GM18502 (cell line): ENCODE measurements at regions not wholly inside any gene's neighbourhood (a gene's known extent, or its start where the extent isn't known, plus 50 kb on each side); places are given as distances from the start of the nearest gene placed in this dataset.
A peak's percentile ranks its signal among the peaks of the same experiment; 100 is the strongest.

Experiments used
- ATAC-seq: cut with Tn5 transposase; IDR thresholded peaks from one replicate; pipeline ENCODE4 v1.9.1; 2021; ENCODE audit warnings: mild to moderate bottlenecking; ENCODE audit not compliant: unreplicated experiment, poor library complexity

GRCh38 chr11:19537803-19538453, 174.7 kb upstream of the NAV2 start:
- no peak for ATAC-seq

DNA sequence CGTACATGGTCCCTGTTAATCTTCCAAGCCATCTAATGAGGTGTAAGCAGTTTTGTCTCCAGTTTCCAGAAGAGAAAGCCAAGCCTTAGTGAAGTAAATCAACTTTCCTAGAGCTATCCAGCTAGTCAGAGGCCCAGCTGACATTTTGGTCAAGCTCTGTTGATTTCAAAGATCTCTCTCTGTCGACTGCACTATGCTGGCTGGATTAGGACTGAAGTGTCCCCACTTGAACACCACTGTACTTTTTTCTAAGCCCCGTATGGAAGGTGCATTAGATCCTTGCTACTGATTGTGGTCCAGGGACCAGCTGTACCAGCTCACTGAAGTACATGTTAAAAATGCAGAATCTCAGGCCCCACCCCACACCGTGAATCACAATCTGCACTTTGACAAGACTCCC, 176.5 kb upstream of the NAV2 start:
- ATAC-seq, result no peak

- ATAC-seq, result no peak
These were observed 182.1 kb upstream of the NAV2 start for GRCh38 chr11:19530505-19530904.

DNA sequence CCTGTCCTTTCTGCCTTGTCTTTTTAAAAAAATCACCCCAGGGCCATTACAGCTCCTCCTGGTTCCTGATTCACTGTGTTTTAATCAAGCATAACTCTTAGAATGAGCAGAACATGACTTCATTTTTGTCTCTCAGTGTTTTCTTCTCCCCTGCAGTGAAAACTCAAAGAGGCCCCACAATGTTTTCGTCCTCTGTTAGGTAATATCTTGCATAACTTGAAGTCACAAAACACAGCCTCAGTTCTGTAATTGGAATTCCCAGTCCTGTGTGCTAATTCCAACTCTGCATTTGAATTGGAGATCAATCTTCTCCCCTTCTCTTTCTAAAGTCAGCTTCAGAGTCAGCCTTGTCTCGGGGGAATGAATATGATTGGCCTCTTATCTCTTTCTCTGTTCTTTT, 186.5 kb upstream of the NAV2 start:
- no peak for ATAC-seq

DNA sequence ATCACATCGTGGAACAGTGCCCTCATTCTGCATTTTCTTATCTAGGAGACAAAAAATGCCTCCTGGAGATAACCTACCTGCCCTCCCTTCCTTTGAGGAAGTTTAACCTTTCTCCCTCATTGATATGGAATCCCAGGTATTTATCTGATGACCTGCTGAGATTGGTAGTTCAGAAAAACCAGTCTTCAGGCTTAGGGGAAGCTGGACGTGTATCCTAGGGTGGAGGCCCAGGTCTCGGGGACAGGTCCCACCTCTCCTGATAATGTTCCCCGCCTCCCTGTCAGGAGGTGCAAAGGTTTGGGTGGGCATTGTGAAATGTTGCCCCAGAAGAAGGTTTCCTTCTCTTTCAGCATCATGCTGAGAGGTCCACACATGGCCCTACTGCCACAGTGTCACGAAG, 186.9 kb upstream of the NAV2 start:
- ATAC-seq, result no peak

DNA sequence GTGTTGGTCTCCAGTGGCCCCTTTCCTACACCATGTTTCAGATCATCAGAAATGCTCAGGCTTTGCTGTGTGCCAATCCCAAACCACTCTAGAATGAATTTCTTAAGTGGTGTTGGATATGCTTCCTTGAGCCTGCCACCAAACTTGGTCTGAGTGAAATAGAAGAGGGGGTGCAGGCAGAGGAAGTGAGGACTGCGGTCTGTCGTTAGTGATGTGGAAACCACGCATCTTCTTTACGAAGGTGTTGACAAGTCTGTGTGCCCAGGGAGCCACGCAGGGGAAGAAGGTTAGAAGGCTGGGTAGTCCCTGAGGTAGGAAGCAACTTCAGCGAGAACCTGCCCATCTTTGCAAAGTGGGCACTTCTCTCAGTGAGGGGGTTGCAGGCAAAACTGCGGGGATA, 187.4 kb upstream of the NAV2 start:
- peak; percentile 78 for ATAC-seq

DNA sequence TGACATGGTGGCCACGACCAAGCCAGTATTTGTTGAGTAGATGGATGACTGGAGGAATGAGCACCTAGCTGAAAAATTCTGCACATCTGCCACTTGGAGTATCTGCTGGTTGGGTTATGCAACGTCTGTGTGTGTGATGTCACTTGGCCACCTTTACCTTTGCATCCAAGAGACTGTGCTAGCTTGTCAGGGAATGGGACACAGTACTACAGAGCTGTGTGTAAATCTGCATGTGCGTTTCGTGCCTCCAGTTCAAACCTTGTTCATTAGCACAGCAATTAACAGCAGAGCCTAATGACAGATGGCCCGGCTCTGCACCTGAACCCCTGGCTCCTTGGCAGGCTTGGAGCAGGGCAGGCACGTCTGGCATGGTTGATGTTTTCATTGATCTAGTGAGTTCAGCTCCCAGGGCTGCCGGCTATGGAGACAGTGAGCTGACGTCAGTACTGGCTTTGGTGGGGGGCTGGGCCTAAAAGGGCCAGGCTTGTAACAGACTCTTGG, 188.4 kb upstream of the NAV2 start:
- ATAC-seq, result no peak

- no peak for ATAC-seq
These were observed 192.0 kb upstream of the NAV2 start for GRCh38 chr11:19520681-19521080.

GRCh38 chr11:19519912-19520641, 192.6 kb upstream of the NAV2 start:
- ATAC-seq, result no peak

- ATAC-seq, result no peak
These were observed 193.3 kb upstream of the NAV2 start for GRCh38 chr11:19519353-19519752.

- ATAC-seq, result no peak
These were observed 199.4 kb upstream of the NAV2 start for GRCh38 chr11:19513253-19513652.

GRCh38 chr11:19512618-19513017, 200.0 kb upstream of the NAV2 start:
- ATAC-seq, result no peak

DNA sequence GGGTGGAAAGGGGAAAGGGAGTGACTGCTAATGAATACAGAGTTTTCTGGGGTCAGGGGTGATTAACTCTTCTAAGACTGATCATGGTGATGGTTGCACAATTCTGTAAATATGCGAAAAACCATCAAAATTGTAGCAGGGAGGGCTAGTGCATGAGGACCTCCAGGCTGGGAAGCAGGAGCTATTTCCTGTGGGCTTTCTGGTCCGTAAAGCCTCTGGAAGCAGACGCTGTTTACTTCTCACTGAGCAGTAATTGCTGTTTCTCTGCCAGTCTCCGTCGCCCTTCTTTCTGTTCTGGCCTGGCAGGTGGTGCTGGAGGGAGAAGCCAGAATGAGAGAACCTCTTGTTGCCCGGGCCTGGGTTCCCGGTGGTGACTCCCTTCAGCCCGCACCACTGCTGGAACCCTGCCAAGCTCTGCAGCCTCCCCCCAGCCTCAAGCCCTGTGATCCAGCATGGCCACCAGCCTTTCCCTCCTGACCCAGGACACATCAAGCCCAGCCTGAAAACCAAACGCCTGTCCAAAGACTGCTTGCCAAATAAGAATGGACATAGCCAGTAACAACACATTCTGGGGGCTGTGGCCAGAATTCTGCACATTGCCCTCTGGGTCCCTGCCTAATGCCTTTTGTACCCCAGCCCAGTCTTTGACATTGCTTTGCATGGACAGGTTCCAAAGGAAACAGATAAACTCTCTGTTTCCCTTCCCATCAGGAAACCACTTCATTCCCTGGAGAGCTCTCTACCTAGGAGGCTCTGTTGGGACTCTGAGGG, 201.0 kb upstream of the NAV2 start:
- ATAC-seq, result no peak

GRCh38 chr11:19511066-19511412, 201.6 kb upstream of the NAV2 start:
- no peak for ATAC-seq

DNA sequence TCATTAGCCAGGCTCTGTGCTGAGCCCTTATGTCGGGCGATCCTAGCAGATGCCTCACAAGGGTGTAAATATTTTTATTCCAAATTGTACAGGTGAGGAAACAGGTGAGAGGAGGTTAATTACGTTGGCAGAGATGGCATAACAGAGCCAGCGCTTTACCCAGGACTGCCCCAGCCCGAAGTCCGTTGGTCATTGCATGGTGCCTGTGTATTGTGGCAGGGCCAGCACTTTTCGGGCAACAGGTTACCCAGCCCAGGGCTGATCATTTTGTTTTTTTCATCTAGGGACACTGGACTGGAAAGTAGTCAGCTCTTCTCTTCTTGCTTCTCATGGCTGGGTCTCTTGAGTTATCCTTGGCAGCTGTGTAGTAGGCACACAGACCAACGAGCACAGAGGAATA, 202.2 kb upstream of the NAV2 start:
- no peak for ATAC-seq

GRCh38 chr11:19509215-19509614, 203.4 kb upstream of the NAV2 start:
- ATAC-seq, result no peak

- ATAC-seq, result no peak
These were observed 204.5 kb upstream of the NAV2 start for GRCh38 chr11:19508165-19508564.

DNA sequence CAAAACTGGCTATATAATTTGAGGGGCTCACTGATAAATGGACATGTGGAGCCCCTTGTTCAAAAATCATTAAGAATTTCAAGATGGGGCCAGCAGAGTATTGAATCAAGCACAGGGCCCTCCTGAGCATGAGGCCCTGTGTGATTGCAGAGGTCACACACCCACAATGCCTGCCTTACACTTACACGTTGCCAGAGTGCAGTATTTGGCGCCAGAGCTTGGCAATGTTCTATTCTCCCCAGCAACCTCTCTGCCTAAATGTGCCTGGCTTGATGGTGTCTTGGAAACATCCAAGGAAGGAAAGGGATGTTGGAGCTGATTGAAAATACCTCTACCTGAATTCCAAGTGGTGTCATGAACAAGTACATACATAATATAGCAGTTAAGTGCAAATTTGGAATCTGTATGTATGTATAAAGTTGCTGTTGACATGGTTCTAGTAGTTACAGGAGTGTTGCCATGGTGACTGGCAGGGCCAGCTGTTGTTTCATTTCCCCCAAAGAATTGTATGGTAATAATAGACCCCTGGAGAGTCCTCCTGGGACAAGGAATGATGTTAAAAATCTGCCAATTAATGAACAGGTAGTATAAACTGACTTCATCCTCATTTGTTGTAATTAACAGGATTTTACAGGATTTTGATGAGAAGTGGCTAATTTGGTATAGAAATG, 205.7 kb upstream of the NAV2 start:
- ATAC-seq, result no peak

DNA sequence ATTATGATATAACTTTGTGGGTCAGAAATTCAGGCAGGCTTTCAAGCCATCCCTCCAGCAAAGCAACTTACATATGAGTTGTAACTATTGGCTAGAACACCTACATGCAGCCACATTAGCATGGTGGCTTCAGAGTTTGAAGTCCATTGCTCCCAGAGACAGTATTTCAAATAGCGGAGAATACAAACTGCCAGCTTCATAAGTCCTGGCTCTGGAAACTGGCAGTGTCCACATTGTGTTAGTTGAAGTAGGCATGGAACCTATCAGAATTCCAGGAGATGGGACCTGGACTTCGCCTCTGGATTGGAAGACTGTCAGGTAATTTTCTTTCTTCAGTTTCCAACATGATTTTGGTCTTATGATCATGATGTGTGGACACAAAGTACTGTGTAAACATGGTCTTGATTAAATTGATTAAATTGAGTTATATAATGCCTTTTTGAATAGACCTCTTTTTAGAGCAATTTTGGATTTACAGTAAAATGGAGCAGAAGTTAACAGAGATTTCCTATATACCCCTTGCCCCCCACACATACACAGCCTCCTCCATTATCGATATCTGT, 209.9 kb upstream of the NAV2 start:
- no peak for ATAC-seq

- ATAC-seq, result no peak
These were observed 211.0 kb upstream of the NAV2 start for GRCh38 chr11:19501631-19502030.

GRCh38 chr11:19499999-19500398, 212.6 kb upstream of the NAV2 start:
- no peak for ATAC-seq
